ACC112 (cell line): ENCODE measurements at regions not wholly inside any gene's neighbourhood (a gene's known extent, or its start where the extent isn't known, plus 50 kb on each side); places are given as distances from the start of the nearest gene placed in this dataset.

ENCODE experiments used
- H2AFZ ChIP-seq: fragments of 200-600 bp; sonication (generic); one replicate; pipeline ENCODE4 v1.6.0; 2017; ENCODE audit warnings: antibody characterized with exemption, low read length; ENCODE audit not compliant: unreplicated experiment
- H3K27ac ChIP-seq: fragments of 200-600 bp; sonication (generic); 2 replicates; pipeline ENCODE4 v1.5.1; 2014; ENCODE audit warnings: low read depth, mild to moderate bottlenecking, antibody characterized with exemption, low read length, moderate library complexity
- H3K27me3 ChIP-seq: fragments of 200-600 bp; sonication (generic); 2 replicates; pipeline ENCODE4 v1.6.1; 2014; ENCODE audit warnings: mild to moderate bottlenecking, antibody characterized with exemption, low read length, moderate library complexity, mixed read lengths; ENCODE audit not compliant: insufficient read depth
- H3K36me3 ChIP-seq: fragments of 200-600 bp; sonication (generic); 2 replicates; pipeline ENCODE4 v1.6.1; 2016; ENCODE audit warnings: mild to moderate bottlenecking, antibody characterized with exemption, low read length, moderate library complexity, mixed read lengths; ENCODE audit not compliant: insufficient read depth
- H3K4me1 ChIP-seq: fragments of 200-600 bp; sonication (generic); one replicate; pipeline ENCODE4 v1.6.1; 2016; ENCODE audit warnings: low read length, mixed read lengths; ENCODE audit not compliant: insufficient read depth, unreplicated experiment, control insufficient read depth
- H3K4me3 ChIP-seq: fragments of 200-600 bp; sonication (generic); 2 replicates; pipeline ENCODE4 v1.5.1; 2014; ENCODE audit warnings: mild to moderate bottlenecking, low read depth, low read length
- H3K79me2 ChIP-seq: fragments of 200-600 bp; sonication (generic); one replicate; pipeline ENCODE4 v1.6.0; 2016; ENCODE audit warnings: low read length; ENCODE audit not compliant: control insufficient read depth, unreplicated experiment, insufficient read depth

GRCh38 chr3:178916223-178916622, 155.4 kb downstream of the ZMAT3 start:
- Histone ChIP-seq H3K4me3 (no peak overlapping the region), H3K27me3 (no peaks in the 10 kb centered on the region), H3K4me1 (no peaks in the 10 kb centered on the region), H3K79me2 (no peaks in the 10 kb centered on the region), H3K27ac (no peak overlapping the region), H2AFZ (no peak overlapping the region), H3K36me3 (no peaks in the 10 kb centered on the region)

GRCh38 chr3:178915365-178915764, 156.2 kb downstream of the ZMAT3 start:
- Histone ChIP-seq H2AFZ (no peak overlapping the region), H3K36me3 (no peaks in the 10 kb centered on the region), H3K79me2 (no peaks in the 10 kb centered on the region), H3K27ac (no peak overlapping the region), H3K4me3 (no peak overlapping the region), H3K4me1 (no peaks in the 10 kb centered on the region), H3K27me3 (no peaks in the 10 kb centered on the region)

- H2AFZ ChIP-seq, result no peak overlapping the region
- H3K36me3 ChIP-seq, result no peaks in the 10 kb centered on the region
- no peak overlapping the region for H3K4me3 ChIP-seq
- no peaks in the 10 kb centered on the region for H3K79me2 ChIP-seq
- H3K27ac ChIP-seq, result no peak overlapping the region
- H3K27me3 ChIP-seq, result no peaks in the 10 kb centered on the region
- H3K4me1 ChIP-seq, result no peaks in the 10 kb centered on the region
These were observed 164.5 kb downstream of the ZMAT3 start for GRCh38 chr3:178907081-178907480.

- Histone ChIP-seq H3K4me3 (no peak overlapping the region), H3K36me3 (no peaks in the 10 kb centered on the region), H3K79me2 (no peaks in the 10 kb centered on the region), H2AFZ (no peak overlapping the region), H3K27me3 (no peaks in the 10 kb centered on the region), H3K27ac (no peak overlapping the region), H3K4me1 (no peaks in the 10 kb centered on the region)
These were observed 170.4 kb downstream of the ZMAT3 start for GRCh38 chr3:178901204-178901603.

GRCh38 chr3:178900029-178900646, 171.5 kb downstream of the ZMAT3 start:
- no peaks in the 10 kb centered on the region for H3K79me2 ChIP-seq
- H2AFZ ChIP-seq, result no peak overlapping the region
- no peaks in the 10 kb centered on the region for H3K27me3 ChIP-seq
- no peaks in the 10 kb centered on the region for H3K36me3 ChIP-seq
- H3K4me3 ChIP-seq, result no peak overlapping the region
- no peaks in the 10 kb centered on the region for H3K4me1 ChIP-seq
- no peak overlapping the region for H3K27ac ChIP-seq

- no peak overlapping the region for H2AFZ ChIP-seq
- H3K79me2 ChIP-seq, result no peaks in the 10 kb centered on the region
- no peak overlapping the region for H3K27ac ChIP-seq
- H3K36me3 ChIP-seq, result no peaks in the 10 kb centered on the region
- no peaks in the 10 kb centered on the region for H3K4me1 ChIP-seq
- H3K27me3 ChIP-seq, result no peaks in the 10 kb centered on the region
- no peak overlapping the region for H3K4me3 ChIP-seq
These were observed 176.3 kb downstream of the ZMAT3 start for GRCh38 chr3:178895178-178895789.
